ENCODE measurements at regions not wholly inside any gene's neighbourhood (a gene's known extent, or its start where the extent isn't known, plus 50 kb on each side); places are given as distances from the start of the nearest gene placed in this dataset.
"Not testable (repeated sequence)": the region's sequence is repeated elsewhere in the genome, so short reads cannot be mapped to it uniquely, and the experiment has no call there.

- Histone ChIP-seq H4K20me1 (ENCODE audit: insufficient read depth, low read length) (no peaks in the 10 kb centered on the region), H3K9me3 (ENCODE audit: insufficient read depth, low read length) (no peaks in the 10 kb centered on the region), H3K27ac (ENCODE audit: low read length) (no peak overlapping the region), H3K4me2 (ENCODE audit: low read length) (no peak overlapping the region), H3K27me3 (ENCODE audit: low read depth, low read length) (no peaks in the 10 kb centered on the region), H3K79me2 (ENCODE audit: low read length) (no peaks in the 10 kb centered on the region), H3K9ac (ENCODE audit: low read length) (no peak overlapping the region), H2AFZ (ENCODE audit: low read depth, low read length) (no peak overlapping the region), H3K36me3 (replicated peaks; ENCODE audit: low read depth, low read length) (no peaks in the 10 kb centered on the region), H3K4me3 (ENCODE audit: low read length) (no peak overlapping the region), H3K4me1 (ENCODE audit: low read length) (no peaks in the 10 kb centered on the region; the same call in 1 of the 2 replicates)
- TF ChIP-seq EZH2phosphoT487 (IDR thresholded peaks at IDR 0.05; ENCODE audit: low read depth), result no peak
- TF ChIP-seq, protein P1, sequence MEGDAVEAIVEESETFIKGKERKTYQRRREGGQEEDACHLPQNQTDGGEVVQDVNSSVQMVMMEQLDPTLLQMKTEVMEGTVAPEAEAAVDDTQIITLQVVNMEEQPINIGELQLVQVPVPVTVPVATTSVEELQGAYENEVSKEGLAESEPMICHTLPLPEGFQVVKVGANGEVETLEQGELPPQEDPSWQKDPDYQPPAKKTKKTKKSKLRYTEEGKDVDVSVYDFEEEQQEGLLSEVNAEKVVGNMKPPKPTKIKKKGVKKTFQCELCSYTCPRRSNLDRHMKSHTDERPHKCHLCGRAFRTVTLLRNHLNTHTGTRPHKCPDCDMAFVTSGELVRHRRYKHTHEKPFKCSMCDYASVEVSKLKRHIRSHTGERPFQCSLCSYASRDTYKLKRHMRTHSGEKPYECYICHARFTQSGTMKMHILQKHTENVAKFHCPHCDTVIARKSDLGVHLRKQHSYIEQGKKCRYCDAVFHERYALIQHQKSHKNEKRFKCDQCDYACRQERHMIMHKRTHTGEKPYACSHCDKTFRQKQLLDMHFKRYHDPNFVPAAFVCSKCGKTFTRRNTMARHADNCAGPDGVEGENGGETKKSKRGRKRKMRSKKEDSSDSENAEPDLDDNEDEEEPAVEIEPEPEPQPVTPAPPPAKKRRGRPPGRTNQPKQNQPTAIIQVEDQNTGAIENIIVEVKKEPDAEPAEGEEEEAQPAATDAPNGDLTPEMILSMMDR (IDR thresholded peaks at IDR 0.05; ENCODE audit: low read depth, low read length), result no peak
Measured at GRCh38 chr3:34890247-34890646, 749.1 kb upstream of the ARPP21 start.

DNA sequence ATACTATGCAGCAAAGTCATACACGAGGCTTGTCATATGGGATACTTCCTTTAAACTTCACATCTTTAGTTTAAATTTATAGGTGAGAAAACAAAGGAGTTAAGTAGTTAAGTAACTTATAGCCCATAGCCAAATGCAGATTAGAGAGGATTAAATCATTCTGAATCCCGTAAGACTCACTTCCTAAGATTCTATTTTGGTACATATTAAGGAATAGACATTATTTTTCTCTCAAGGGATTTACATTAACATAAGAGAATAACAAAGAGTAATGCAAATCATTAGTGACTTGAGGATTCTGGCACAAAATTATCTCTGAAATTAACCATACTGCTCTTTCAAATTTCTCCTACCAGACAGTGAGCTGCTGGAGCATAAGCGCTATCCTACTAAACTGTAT, 747.4 kb upstream of the ARPP21 start:
- Histone ChIP-seq H3K79me2 (ENCODE audit: low read length) (no peaks in the 10 kb centered on the region), H3K9me3 (ENCODE audit: insufficient read depth, low read length) (no peaks in the 10 kb centered on the region), H3K27ac (ENCODE audit: low read length) (no peak overlapping the region), H3K4me3 (ENCODE audit: low read length) (no peak overlapping the region), H3K4me2 (ENCODE audit: low read length) (no peak overlapping the region), H3K27me3 (ENCODE audit: low read depth, low read length) (no peaks in the 10 kb centered on the region), H4K20me1 (ENCODE audit: insufficient read depth, low read length) (no peaks in the 10 kb centered on the region), H3K36me3 (replicated peaks; ENCODE audit: low read depth, low read length) (no peaks in the 10 kb centered on the region), H3K9ac (ENCODE audit: low read length) (no peak overlapping the region), H3K4me1 (ENCODE audit: low read length) (no peaks in the 10 kb centered on the region; the same call in 1 of the 2 replicates), H2AFZ (ENCODE audit: low read depth, low read length) (no peak overlapping the region)
- TF ChIP-seq, protein P1 (IDR thresholded peaks at IDR 0.05; ENCODE audit: low read depth, low read length), result no peak
- no peak for TF ChIP-seq EZH2phosphoT487 (IDR thresholded peaks at IDR 0.05; ENCODE audit: low read depth)

DNA sequence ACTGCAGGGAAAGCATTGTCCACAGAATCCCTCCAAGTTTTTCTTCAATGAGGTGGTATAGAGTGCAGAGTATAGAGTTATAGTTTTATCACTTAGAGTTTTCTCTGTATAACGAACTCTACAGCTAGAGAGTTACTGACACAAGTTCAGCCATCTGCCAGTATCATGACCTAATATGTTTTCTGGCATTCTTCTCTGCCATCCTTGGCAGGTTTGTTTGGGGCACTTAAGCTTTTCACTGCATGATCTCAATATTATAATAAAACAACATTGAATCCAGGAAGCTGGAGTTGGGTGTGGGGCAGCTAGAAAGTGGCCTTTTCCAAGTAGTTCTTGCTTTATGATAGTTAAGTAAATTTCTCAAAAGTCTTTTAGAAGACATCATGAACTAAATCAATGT, 743.5 kb upstream of the ARPP21 start:
- H3K36me3 ChIP-seq (replicated peaks; ENCODE audit: low read depth, low read length), result no peaks in the 10 kb centered on the region
- H3K27ac ChIP-seq (ENCODE audit: low read length), result no peak overlapping the region
- no peaks in the 10 kb centered on the region for H3K79me2 ChIP-seq (ENCODE audit: low read length)
- no peaks in the 10 kb centered on the region for H3K27me3 ChIP-seq (ENCODE audit: low read depth, low read length)
- no peak overlapping the region for H3K4me2 ChIP-seq (ENCODE audit: low read length)
- TF ChIP-seq, protein P1 (IDR thresholded peaks at IDR 0.05; ENCODE audit: low read depth, low read length), result no peak
- no peak for TF ChIP-seq EZH2phosphoT487 (IDR thresholded peaks at IDR 0.05; ENCODE audit: low read depth)
- no peak overlapping the region for H2AFZ ChIP-seq (ENCODE audit: low read depth, low read length)
- no peaks in the 10 kb centered on the region for H3K9me3 ChIP-seq (ENCODE audit: insufficient read depth, low read length)
- H3K4me3 ChIP-seq (ENCODE audit: low read length), result no peak overlapping the region
- H4K20me1 ChIP-seq (ENCODE audit: insufficient read depth, low read length), result no peaks in the 10 kb centered on the region
- no peaks in the 10 kb centered on the region; the same call in 1 of the 2 replicates for H3K4me1 ChIP-seq (ENCODE audit: low read length)
- no peak overlapping the region for H3K9ac ChIP-seq (ENCODE audit: low read length)

- H4K20me1 ChIP-seq (ENCODE audit: insufficient read depth, low read length); H2AFZ ChIP-seq (ENCODE audit: low read depth, low read length); H3K4me1 ChIP-seq (ENCODE audit: low read length); H3K27me3 ChIP-seq (ENCODE audit: low read depth, low read length); H3K4me3 ChIP-seq (ENCODE audit: low read length); H3K9me3 ChIP-seq (ENCODE audit: insufficient read depth, low read length); H3K4me2 ChIP-seq (ENCODE audit: low read length); H3K9ac ChIP-seq (ENCODE audit: low read length); H3K36me3 ChIP-seq (replicated peaks; ENCODE audit: low read depth, low read length); H3K79me2 ChIP-seq (ENCODE audit: low read length); H3K27ac ChIP-seq (ENCODE audit: low read length): not testable (repeated sequence)
Measured at GRCh38 chr3:34909679-34910078, 729.6 kb upstream of the ARPP21 start.

DNA sequence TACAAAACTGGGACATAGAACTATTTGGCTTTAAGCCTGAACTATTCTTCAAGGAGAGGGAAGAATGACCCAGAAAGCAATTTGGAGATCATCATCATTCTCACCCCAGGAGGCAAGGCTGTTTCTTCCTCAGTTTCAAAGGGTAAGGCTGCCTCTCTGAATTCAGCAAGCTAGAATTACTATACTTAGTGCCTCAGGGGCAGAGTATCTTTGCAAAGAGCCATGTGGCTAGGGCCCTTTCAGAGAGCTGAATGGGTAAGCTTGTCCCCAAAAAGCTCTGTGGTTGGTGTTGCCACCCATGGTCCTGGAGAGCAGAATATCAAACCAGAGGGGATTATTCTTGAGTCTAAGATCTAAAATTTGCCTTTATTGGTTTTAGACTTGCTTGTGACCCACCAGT, 720.3 kb upstream of the ARPP21 start:
- H3K9ac ChIP-seq (ENCODE audit: low read length), result no peak overlapping the region
- no peaks in the 10 kb centered on the region for H4K20me1 ChIP-seq (ENCODE audit: insufficient read depth, low read length)
- H2AFZ ChIP-seq (ENCODE audit: low read depth, low read length), result no peak overlapping the region
- H3K4me1 ChIP-seq (ENCODE audit: low read length), result no peaks in the 10 kb centered on the region
- no peaks in the 10 kb centered on the region for H3K9me3 ChIP-seq (ENCODE audit: insufficient read depth, low read length)
- H3K79me2 ChIP-seq (ENCODE audit: low read length), result no peaks in the 10 kb centered on the region
- no peak overlapping the region for H3K4me2 ChIP-seq (ENCODE audit: low read length)
- TF ChIP-seq, protein P1 (IDR thresholded peaks at IDR 0.05; ENCODE audit: low read depth, low read length), result no peak
- TF ChIP-seq EZH2phosphoT487 (IDR thresholded peaks at IDR 0.05; ENCODE audit: low read depth), result no peak
- H3K27ac ChIP-seq (ENCODE audit: low read length), result no peak overlapping the region
- no peaks in the 10 kb centered on the region for H3K27me3 ChIP-seq (ENCODE audit: low read depth, low read length)
- no peaks in the 10 kb centered on the region for H3K36me3 ChIP-seq (replicated peaks; ENCODE audit: low read depth, low read length)
- H3K4me3 ChIP-seq (ENCODE audit: low read length), result no peak overlapping the region
